ENCODE measurements at regions not wholly inside any gene's neighbourhood (a gene's known extent, or its start where the extent isn't known, plus 50 kb on each side); places are given as distances from the start of the nearest gene placed in this dataset.

- Histone ChIP-seq H3K79me1 (ENCODE audit: insufficient read depth, low read depth, low read length, poor library complexity, severe bottlenecking) (no peaks in the 10 kb centered on the region), H3K23me2 (ENCODE audit: insufficient read length, low read depth, low read length, poor library complexity, severe bottlenecking) (no peaks in the 10 kb centered on the region), H4K91ac (ENCODE audit: insufficient read length, low read depth, low read length) (no peak overlapping the region), H3K9ac (ENCODE audit: extremely low read depth, insufficient read length, low read length) (no peak overlapping the region), H4K8ac (replicated peaks; ENCODE audit: insufficient read length, low read depth, low read length) (no peak overlapping the region), H3K56ac (ENCODE audit: insufficient read length, low read depth, low read length) (no peak overlapping the region), H2BK12ac (ENCODE audit: insufficient read length, low read depth, low read length) (no peak overlapping the region), H2BK15ac (ENCODE audit: low read depth, low read length) (no peak overlapping the region), H3K4me2 (ENCODE audit: insufficient read depth, insufficient read length, low read length) (no peak overlapping the region), H3T11ph (ENCODE audit: low read length) (no peak overlapping the region), H2AK5ac (ENCODE audit: insufficient read length, low read length) (no peak overlapping the region), H2AFZ (ENCODE audit: low read length) (no peak overlapping the region), H3K4ac (ENCODE audit: low read depth, low read length) (no peak overlapping the region), H3K23ac (ENCODE audit: insufficient read length, low read depth, low read length) (no peak overlapping the region), H2BK20ac (ENCODE audit: low read depth, low read length, poor library complexity, severe bottlenecking) (no peak overlapping the region), H3K9me3 (ENCODE audit: control insufficient read depth, low read depth, low read length) (no peaks in the 10 kb centered on the region), H3K4me1 (ENCODE audit: insufficient read depth, low read length) (no peaks in the 10 kb centered on the region), H2BK5ac (ENCODE audit: insufficient read length, low read length) (no peak overlapping the region), H3K14ac (ENCODE audit: insufficient read depth, low read length) (no peak overlapping the region), H3K27me3 (ENCODE audit: insufficient read depth, low read length) (no peaks in the 10 kb centered on the region), H2BK120ac (ENCODE audit: low read depth, low read length, poor library complexity, severe bottlenecking) (no peak overlapping the region), H3K27ac (ENCODE audit: insufficient read length, low read depth, low read length) (no peak overlapping the region), H4K5ac (ENCODE audit: insufficient read length, low read depth, low read length) (no peak overlapping the region), H3K79me2 (ENCODE audit: insufficient read depth, low read length) (no peaks in the 10 kb centered on the region), H4K20me1 (ENCODE audit: control insufficient read depth, insufficient read depth, insufficient read length) (no peaks in the 10 kb centered on the region), H3K18ac (ENCODE audit: insufficient read length, low read depth, low read length) (no peak overlapping the region)
- Mint-ChIP-seq H3K4me3 (no peak overlapping the region), H3K36me3 (ENCODE audit: insufficient read depth in 1 of 3, low read depth in 3 of 3) (no peaks in the 10 kb centered on the region), H3K9me3 (no peaks in the 10 kb centered on the region), H3K4me1 (no peaks in the 10 kb centered on the region), H3K27me3 (ENCODE audit: low read depth) (no peaks in the 10 kb centered on the region; the same call in 1 of the 2 replicates), H3K27ac (no peak overlapping the region; a peak in 1 of 7 replicates)
- DNase-seq = no peak
- no peak for TF ChIP-seq CTCF (conservative IDR thresholded peaks at IDR 0.05)
- no CpG with 5 or more reads among the region's 3 CpGs for WGBS (ENCODE audit: extremely low coverage, insufficient read length, low lambda C conversion rate)
Measured at GRCh38 chr4:14893713-14894112, 108.6 kb upstream of the CPEB2 start.

Data from H9 (cell line).